ENCODE measurements at regions not wholly inside any gene's neighbourhood (a gene's known extent, or its start where the extent isn't known, plus 50 kb on each side); places are given as distances from the start of the nearest gene placed in this dataset.

- no peak for DNase-seq (ENCODE audit: low read depth, low spot score)
- in situ Hi-C loops (cut with MboI) (no loop called here), intact Hi-C loops (cut with micrococcal nuclease; ENCODE audit: unreplicated experiment) (loop anchor here (5.0 kb wide), 1 partner anchor 71 kb away; no protein-coding TSS in a partner anchor)
- no peak for ATAC-seq
- H4K20me1 ChIP-seq (ENCODE audit: control insufficient read depth, insufficient read depth) = no peaks in the 10 kb centered on the region
- no peak overlapping the region for H3K27ac ChIP-seq (ENCODE audit: control insufficient read depth, insufficient read depth)
- WGBS (ENCODE audit: insufficient coverage, insufficient replicate concordance, low lambda C conversion rate, missing lambda C conversion rate) = 29% methylated on average over 5 of the region's 5 CpGs
- no peak overlapping the region for H2AFZ ChIP-seq (ENCODE audit: control insufficient read depth, low read depth, low read length)
- no peaks in the 10 kb centered on the region for H3K36me3 ChIP-seq (ENCODE audit: control insufficient read depth in 2 of 2, insufficient read depth in 2 of 2, low read length in 1 of 2)
- H3K4me3 ChIP-seq = no peak overlapping the region
- H3K27me3 ChIP-seq (replicated peaks in 1 of 2; ENCODE audit: control insufficient read depth in 2 of 2, insufficient read depth in 2 of 2, low read length in 1 of 2) = peaks cover 11 to 16% of the 10 kb centered on the region in 2 experiments
- RAD21 ChIA-PET (ENCODE audit: unreplicated experiment) = no interaction called here
- no peak overlapping the region for H3K4me2 ChIP-seq (ENCODE audit: control insufficient read depth, insufficient read depth)
- POLR2A ChIA-PET = interaction anchor here (1.1 kb wide), 1 partner anchor 10 kb away, joined by 3 read pairs; no protein-coding TSS in a partner anchor
- no peaks in the 10 kb centered on the region for H3K79me2 ChIP-seq (ENCODE audit: control insufficient read depth, insufficient read depth, low read length)
- SMC1A ChIA-PET (ENCODE audit: uncharacterized antibody, unreplicated experiment) = no interaction called here
- no peaks in the 10 kb centered on the region for H3K4me1 ChIP-seq (ENCODE audit: control insufficient read depth, insufficient read depth, low read length)
- H3K9me3 ChIP-seq (replicated peaks; ENCODE audit: control insufficient read depth, insufficient read depth, low read length) = peaks cover 12% of the 10 kb centered on the region; the same call in 1 of the 3 replicates
- CTCF ChIA-PET = no interaction called here
- BruUV-seq (replicated peaks) = no TSS peak
- no peak for FAIRE-seq
- no peak overlapping the region for H3K9ac ChIP-seq (ENCODE audit: control insufficient read depth, insufficient read depth, low read length)
- no peak for TF ChIP-seq IRF3 (IDR thresholded peaks at IDR 0.05)
- TF ChIP-seq RBBP5 (conservative IDR thresholded peaks at IDR 0.05) = no peak
- no peak for TF ChIP-seq CHD4 (IDR thresholded peaks at IDR 0.05)
- no peak for TF ChIP-seq SUPT20H (IDR thresholded peaks at IDR 0.05; ENCODE audit: borderline replicate concordance, control insufficient read depth, low read depth, low read length)
- no peak for TF ChIP-seq BRCA1 (IDR thresholded peaks at IDR 0.05; ENCODE audit: low read depth, low read length)
- no peak for TF ChIP-seq YBX1 (IDR thresholded peaks at IDR 0.05)
- no peak for TF ChIP-seq ETV6 (conservative IDR thresholded peaks at IDR 0.05 in 1 of 2, IDR thresholded peaks at IDR 0.05 in 1 of 2; ENCODE audit: borderline replicate concordance in 1 of 2, low read depth in 1 of 2)
- no peak for TF ChIP-seq ZNF274 (IDR thresholded peaks at IDR 0.05; ENCODE audit: insufficient read depth, insufficient read length)
- no peak for TF ChIP-seq USF2 (IDR thresholded peaks at IDR 0.05; ENCODE audit: borderline replicate concordance, low read depth, low read length)
- no peak for TF ChIP-seq ZZZ3 (IDR thresholded peaks at IDR 0.05; ENCODE audit: control insufficient read depth, insufficient read length, low read depth)
- no peak for TF ChIP-seq ASH2L (IDR thresholded peaks at IDR 0.05; ENCODE audit: borderline replicate concordance, low read depth)
- TF ChIP-seq REST (IDR thresholded peaks at IDR 0.05; ENCODE audit: low read depth, low read length) = no peak
- TF ChIP-seq ZNF592 (IDR thresholded peaks at IDR 0.05) = no peak
- no peak for TF ChIP-seq CHD2 (IDR thresholded peaks at IDR 0.05; ENCODE audit: borderline replicate concordance, low read depth, low read length)
- TF ChIP-seq MYB (IDR thresholded peaks at IDR 0.05; ENCODE audit: borderline replicate concordance, low read depth, low read length) = no peak
Measured at GRCh38 chr5:73378070-73378469, 70.5 kb downstream of the FOXD1 start.
